GM21576 (cell line): ENCODE measurements at regions not wholly inside any gene's neighbourhood (a gene's known extent, or its start where the extent isn't known, plus 50 kb on each side); places are given as distances from the start of the nearest gene placed in this dataset.
A peak's percentile ranks its signal among the peaks of the same experiment; 100 is the strongest.
"Not testable (repeated sequence)": the region's sequence is repeated elsewhere in the genome, so short reads cannot be mapped to it uniquely, and the experiment has no call there.

Source experiments
- ATAC-seq: cut with Tn5 transposase; IDR thresholded peaks from one replicate; pipeline ENCODE4 v1.9.1; 2021; ENCODE audit warnings: mild to moderate bottlenecking, moderate library complexity; ENCODE audit not compliant: unreplicated experiment

- ATAC-seq: no peak
Observed at GRCh38 chr3:101913168-101913567, 63.9 kb downstream of the NFKBIZ start.

GRCh38 chr3:101917761-101918160 is 68.4 kb downstream of the NFKBIZ start:
- ATAC-seq: not testable (repeated sequence)

GRCh38 chr3:101922151-101922725 is 72.9 kb downstream of the NFKBIZ start:
- not testable (repeated sequence) for ATAC-seq

GRCh38 chr3:101924621-101925020 is 75.3 kb downstream of the NFKBIZ start:
- not testable (repeated sequence) for ATAC-seq

GRCh38 chr3:101925124-101925523 is 75.8 kb downstream of the NFKBIZ start:
- not testable (repeated sequence) for ATAC-seq

- ATAC-seq: no peak
Observed at GRCh38 chr3:101925564-101925963, 76.2 kb downstream of the NFKBIZ start.

GRCh38 chr3:101926594-101927105 is 77.3 kb downstream of the NFKBIZ start:
- ATAC-seq: no peak

- ATAC-seq: no peak
Observed at GRCh38 chr3:101928890-101929289, 79.6 kb downstream of the NFKBIZ start.

- no peak for ATAC-seq
Observed at GRCh38 chr3:101931081-101931480, 81.8 kb downstream of the NFKBIZ start.

- ATAC-seq: no peak
Observed at GRCh38 chr3:101932326-101933068, 83.2 kb downstream of the NFKBIZ start.

GRCh38 chr3:101936419-101937356 is 87.4 kb downstream of the NFKBIZ start:
- ATAC-seq: peak; percentile 89

GRCh38 chr3:101938262-101938847 is 89.0 kb downstream of the NFKBIZ start:
- peak; percentile 54 for ATAC-seq

- ATAC-seq: no peak
Observed at GRCh38 chr3:101939361-101940049, 90.2 kb downstream of the NFKBIZ start.

GRCh38 chr3:101940521-101941317 is 91.4 kb downstream of the NFKBIZ start:
- no peak for ATAC-seq

GRCh38 chr3:101941318-101942040 is 92.2 kb downstream of the NFKBIZ start:
- no peak for ATAC-seq

GRCh38 chr3:101942356-101942755 is 93.0 kb downstream of the NFKBIZ start:
- no peak for ATAC-seq

GRCh38 chr3:101943029-101943428 is 93.7 kb downstream of the NFKBIZ start:
- no peak for ATAC-seq

- ATAC-seq: no peak
Observed at GRCh38 chr3:101944308-101944707, 95.0 kb downstream of the NFKBIZ start.

- no peak for ATAC-seq
Observed at GRCh38 chr3:101945980-101946379, 96.7 kb downstream of the NFKBIZ start.
